HCT116 (cell line): ENCODE measurements at regions not wholly inside any gene's neighbourhood (a gene's known extent, or its start where the extent isn't known, plus 50 kb on each side); places are given as distances from the start of the nearest gene placed in this dataset.

ENCODE experiments used
- ATAC-seq: fragments of 200-7000 bp; cut with Tn5 transposase; 2 replicates; pipeline ENCODE4 v1.9.1; 2020; ENCODE audit warnings: mild to moderate bottlenecking, moderate library complexity
- BruUV-seq: library from RNA; stranded (reverse); fragments of 400-500 nt; replicated peaks from 2 replicates; lab custom pipeline; 2021; lab: Mats Ljungman, UMichigan
- CTCF ChIA-PET: fragments of 300-600 bp; sonication (Branson Sonifier 250); formaldehyde crosslinking; loops from one replicate; lab custom pipeline; 2021; ENCODE audit warnings: antibody characterized with exemption; lab: Charles Lee
- POLR2A ChIA-PET: fragments of 300-600, 350-600 bp; sonication (Branson Sonifier 250); formaldehyde crosslinking; loops from one replicate; lab custom pipeline; 2021; ENCODE audit warnings: antibody characterized with exemption; lab: Charles Lee
- RAD21 ChIA-PET, 2 experiments: fragments of 300-600 bp; sonication (Branson Sonifier 250); formaldehyde crosslinking; loops; one replicate each; lab custom pipeline; 2023; ENCODE audit warnings: low total read pairs in 2 of 2; ENCODE audit not compliant: uncharacterized antibody in 2 of 2, unreplicated experiment in 2 of 2, low non-redundant PET in 1 of 2; lab: Charles Lee
- DNase-seq: peaks from one replicate; pipeline ENCODE4 v3.0.0-alpha.2; 2010; ENCODE audit warnings: low read depth, low spot score
- H2AFZ ChIP-seq: fragments of 200-600 bp; shearing (Covaris generic), sonication (generic); 2 replicates; pipeline ENCODE4 v1.6.1; 2017; ENCODE audit warnings: low read depth, mixed run types, mixed read lengths, antibody characterized with exemption, low read length; ENCODE audit not compliant: poor library complexity, severe bottlenecking
- H3K27ac ChIP-seq: 2 replicates; pipeline ENCODE4 v1.5.1; 2012; ENCODE audit warnings: low read depth, low read length
- H3K27me3 ChIP-seq: fragments of 200-600 bp; sonication (generic); 2 replicates; pipeline ENCODE4 v1.6.1; 2016; ENCODE audit warnings: mixed run types, low read length, mixed read lengths; ENCODE audit not compliant: insufficient read depth
- H3K36me3 ChIP-seq, 2 experiments: fragments of 200-500 bp in 1 of 2; fragments of 200-600 bp in 1 of 2; sonication (Bioruptor generic) in 1 of 2; sonication (generic) in 1 of 2; 2 replicates each; pipeline versions ENCODE4 v1.5.1 to v1.6.1; 2014 to 2016; ENCODE audit warnings: low read length in 2 of 2, inconsistent platforms in 1 of 2, mixed read lengths in 1 of 2, mixed run types in 1 of 2; ENCODE audit not compliant: insufficient read depth in 2 of 2, control insufficient read depth in 1 of 2
- H3K4me1 ChIP-seq, 2 experiments: fragments of 200-600 bp in 1 of 2; sonication (generic) in 1 of 2; 2 replicates each; pipeline versions ENCODE4 v1.5.1 to v1.6.1; 2012 to 2017; ENCODE audit warnings: low read length in 2 of 2, inconsistent platforms in 1 of 2, mild to moderate bottlenecking in 1 of 2, mixed read lengths in 1 of 2, mixed run types in 1 of 2, moderate library complexity in 1 of 2; ENCODE audit not compliant: insufficient read depth in 2 of 2, control insufficient read depth in 1 of 2
- H3K4me2 ChIP-seq: fragments of 200-600 bp; sonication (generic); 2 replicates; pipeline ENCODE4 v1.6.1; 2017; ENCODE audit warnings: mixed run types, low read length, mixed read lengths
- H3K4me3 ChIP-seq, 2 experiments: fragments of 200-600 bp in 1 of 2; sonication (generic) in 1 of 2; replicated peaks in 1 of 2; 2 replicates each; pipeline ENCODE4 v1.5.1; 2011 to 2016; ENCODE audit warnings: low read length in 2 of 2, control low read depth in 1 of 2, low read depth in 1 of 2, mild to moderate bottlenecking in 1 of 2, mixed read lengths in 1 of 2, mixed run types in 1 of 2
- H3K79me2 ChIP-seq: fragments of 200-600 bp; sonication (generic); 2 replicates; pipeline ENCODE4 v1.6.1; 2017; ENCODE audit warnings: mild to moderate bottlenecking, mixed run types, low read length, moderate library complexity, mixed read lengths; ENCODE audit not compliant: insufficient read depth
- H3K9ac ChIP-seq: fragments of 200-600 bp; sonication (generic); 2 replicates; pipeline ENCODE4 v1.6.1; 2016; ENCODE audit warnings: low read length, mixed read lengths
- H3K9me2 ChIP-seq: fragments of 200-600 bp; sonication (generic), shearing (Covaris generic); 2 replicates; pipeline ENCODE4 v1.6.1; 2017; ENCODE audit warnings: mixed run types, mild to moderate bottlenecking, moderate library complexity; ENCODE audit not compliant: insufficient read depth
- H3K9me3 ChIP-seq, 2 experiments: fragments of 200-500 bp in 1 of 2; fragments of 200-600 bp in 1 of 2; sonication (Bioruptor generic) in 1 of 2; sonication (generic) in 1 of 2; 2 replicates each; pipeline ENCODE4 v1.6.1; 2014 to 2017; ENCODE audit warnings: low read length in 2 of 2, mixed read lengths in 2 of 2, inconsistent platforms in 1 of 2, low read depth in 1 of 2, mild to moderate bottlenecking in 1 of 2, mixed run types in 1 of 2, moderate library complexity in 1 of 2; ENCODE audit not compliant: control insufficient read depth in 1 of 2, insufficient read depth in 1 of 2
- H4K20me1 ChIP-seq: fragments of 200-600 bp; sonication (generic), shearing (Covaris generic); 2 replicates; pipeline ENCODE4 v1.6.1; 2017; ENCODE audit warnings: mixed run types, mild to moderate bottlenecking, moderate library complexity; ENCODE audit not compliant: insufficient read depth
- CEBPB ChIP-seq: IDR thresholded peaks from 2 replicates; pipeline ENCODE4 v1.6.1; 2012; ENCODE audit warnings: low read depth
- SRF ChIP-seq: IDR thresholded peaks from 2 replicates; pipeline ENCODE4 v1.6.1; 2012; ENCODE audit warnings: low read depth
- ZNF274 ChIP-seq: fragments of 200-500 bp; sonication (Bioruptor generic); IDR thresholded peaks from 2 replicates; pipeline ENCODE4 v1.6.1; 2014; ENCODE audit warnings: mild to moderate bottlenecking, low read depth, low read length, inconsistent platforms
- intact Hi-C: fragments of 100-400 bp; cut with micrococcal nuclease; formaldehyde crosslinking; loops from 2 replicates; pipeline ENCODE4 v1.10.0; 2022
- TF ChIP-seq, protein P1 (sequence below): IDR thresholded peaks from 2 replicates; pipeline ENCODE4 v1.6.1; 2011; ENCODE audit warnings: mild to moderate bottlenecking, low read length, moderate library complexity; ENCODE audit not compliant: insufficient replicate concordance; ENCODE audit errors: extremely low read depth
- TF ChIP-seq, protein P2 (sequence below): IDR thresholded peaks from 2 replicates; pipeline ENCODE4 v1.6.1; 2012
- TF ChIP-seq, protein P3 (sequence below): IDR thresholded peaks from 2 replicates; pipeline ENCODE4 v1.6.1; 2012; ENCODE audit warnings: low read depth

DNA sequence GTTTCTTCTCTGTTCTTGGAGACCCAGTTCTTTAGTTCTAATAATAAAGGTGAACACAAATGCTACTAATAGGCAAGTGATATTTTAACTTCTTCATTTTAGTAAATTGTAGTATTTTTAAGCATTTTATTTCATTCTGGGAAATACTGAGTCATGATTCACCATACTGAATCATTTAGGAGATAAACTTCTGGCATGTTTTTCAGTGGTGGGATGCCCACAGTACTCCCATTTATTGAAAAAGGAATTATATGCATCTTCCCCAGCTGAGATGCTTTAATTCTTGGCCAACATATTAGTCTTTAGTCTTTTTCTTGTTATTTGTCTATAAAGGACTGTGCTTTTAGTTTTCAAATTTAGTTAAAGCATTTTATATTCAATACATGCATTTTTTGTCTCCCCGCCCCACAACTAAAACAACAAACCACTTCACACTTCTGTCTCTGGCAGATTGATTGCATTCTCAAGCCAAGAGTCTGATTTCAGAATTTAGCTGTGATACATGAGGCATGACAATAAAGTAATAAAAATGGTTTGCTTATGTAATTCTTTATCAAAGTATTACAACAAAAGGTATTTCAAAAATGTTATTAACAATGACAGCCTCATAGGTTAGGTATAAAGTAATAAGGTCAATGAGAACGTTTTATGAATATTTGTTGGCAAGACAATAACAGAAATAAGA is 125.2 kb upstream of the CDH18 start:
- H3K27ac ChIP-seq, result no peak overlapping the region
- H3K27me3 ChIP-seq, result no peaks in the 10 kb centered on the region
- no peak for TF ChIP-seq ZNF274
- TF ChIP-seq, protein P1, sequence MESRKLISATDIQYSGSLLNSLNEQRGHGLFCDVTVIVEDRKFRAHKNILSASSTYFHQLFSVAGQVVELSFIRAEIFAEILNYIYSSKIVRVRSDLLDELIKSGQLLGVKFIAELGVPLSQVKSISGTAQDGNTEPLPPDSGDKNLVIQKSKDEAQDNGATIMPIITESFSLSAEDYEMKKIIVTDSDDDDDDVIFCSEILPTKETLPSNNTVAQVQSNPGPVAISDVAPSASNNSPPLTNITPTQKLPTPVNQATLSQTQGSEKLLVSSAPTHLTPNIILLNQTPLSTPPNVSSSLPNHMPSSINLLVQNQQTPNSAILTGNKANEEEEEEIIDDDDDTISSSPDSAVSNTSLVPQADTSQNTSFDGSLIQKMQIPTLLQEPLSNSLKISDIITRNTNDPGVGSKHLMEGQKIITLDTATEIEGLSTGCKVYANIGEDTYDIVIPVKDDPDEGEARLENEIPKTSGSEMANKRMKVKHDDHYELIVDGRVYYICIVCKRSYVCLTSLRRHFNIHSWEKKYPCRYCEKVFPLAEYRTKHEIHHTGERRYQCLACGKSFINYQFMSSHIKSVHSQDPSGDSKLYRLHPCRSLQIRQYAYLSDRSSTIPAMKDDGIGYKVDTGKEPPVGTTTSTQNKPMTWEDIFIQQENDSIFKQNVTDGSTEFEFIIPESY, result no peak
- TF ChIP-seq CEBPB, result no peak
- TF ChIP-seq, protein P2, sequence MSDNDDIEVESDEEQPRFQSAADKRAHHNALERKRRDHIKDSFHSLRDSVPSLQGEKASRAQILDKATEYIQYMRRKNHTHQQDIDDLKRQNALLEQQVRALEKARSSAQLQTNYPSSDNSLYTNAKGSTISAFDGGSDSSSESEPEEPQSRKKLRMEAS, result no peak
- TF ChIP-seq SRF, result no peak
- TF ChIP-seq, protein P3, sequence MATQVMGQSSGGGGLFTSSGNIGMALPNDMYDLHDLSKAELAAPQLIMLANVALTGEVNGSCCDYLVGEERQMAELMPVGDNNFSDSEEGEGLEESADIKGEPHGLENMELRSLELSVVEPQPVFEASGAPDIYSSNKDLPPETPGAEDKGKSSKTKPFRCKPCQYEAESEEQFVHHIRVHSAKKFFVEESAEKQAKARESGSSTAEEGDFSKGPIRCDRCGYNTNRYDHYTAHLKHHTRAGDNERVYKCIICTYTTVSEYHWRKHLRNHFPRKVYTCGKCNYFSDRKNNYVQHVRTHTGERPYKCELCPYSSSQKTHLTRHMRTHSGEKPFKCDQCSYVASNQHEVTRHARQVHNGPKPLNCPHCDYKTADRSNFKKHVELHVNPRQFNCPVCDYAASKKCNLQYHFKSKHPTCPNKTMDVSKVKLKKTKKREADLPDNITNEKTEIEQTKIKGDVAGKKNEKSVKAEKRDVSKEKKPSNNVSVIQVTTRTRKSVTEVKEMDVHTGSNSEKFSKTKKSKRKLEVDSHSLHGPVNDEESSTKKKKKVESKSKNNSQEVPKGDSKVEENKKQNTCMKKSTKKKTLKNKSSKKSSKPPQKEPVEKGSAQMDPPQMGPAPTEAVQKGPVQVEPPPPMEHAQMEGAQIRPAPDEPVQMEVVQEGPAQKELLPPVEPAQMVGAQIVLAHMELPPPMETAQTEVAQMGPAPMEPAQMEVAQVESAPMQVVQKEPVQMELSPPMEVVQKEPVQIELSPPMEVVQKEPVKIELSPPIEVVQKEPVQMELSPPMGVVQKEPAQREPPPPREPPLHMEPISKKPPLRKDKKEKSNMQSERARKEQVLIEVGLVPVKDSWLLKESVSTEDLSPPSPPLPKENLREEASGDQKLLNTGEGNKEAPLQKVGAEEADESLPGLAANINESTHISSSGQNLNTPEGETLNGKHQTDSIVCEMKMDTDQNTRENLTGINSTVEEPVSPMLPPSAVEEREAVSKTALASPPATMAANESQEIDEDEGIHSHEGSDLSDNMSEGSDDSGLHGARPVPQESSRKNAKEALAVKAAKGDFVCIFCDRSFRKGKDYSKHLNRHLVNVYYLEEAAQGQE, result no peak
- no peak overlapping the region for H3K4me3 ChIP-seq
- no peak overlapping the region for H2AFZ ChIP-seq
- ATAC-seq, result no peak
- no peak for DNase-seq
- H3K79me2 ChIP-seq, result no peaks in the 10 kb centered on the region
- BruUV-seq, result no TSS peak
- peaks cover 6 to 16% of the 10 kb centered on the region in 2 experiments; a peak in 3 of 4 replicates for H3K9me3 ChIP-seq
- no peaks in the 10 kb centered on the region for H4K20me1 ChIP-seq
- CTCF ChIA-PET, result no interaction called here
- no peaks in the 10 kb centered on the region for H3K36me3 ChIP-seq
- H3K9ac ChIP-seq, result no peak overlapping the region
- H3K4me1 ChIP-seq, result no peaks in the 10 kb centered on the region
- no peak overlapping the region for H3K4me2 ChIP-seq
- intact Hi-C loops, result no loop called here
- POLR2A ChIA-PET, result no interaction called here
- no peaks in the 10 kb centered on the region for H3K9me2 ChIP-seq
- RAD21 ChIA-PET, result no interaction called here
